CD4-positive, alpha-beta T cell treated with Interleukin-1 beta for 1 hour (primary cell): ENCODE measurements at regions not wholly inside any gene's neighbourhood (a gene's known extent, or its start where the extent isn't known, plus 50 kb on each side); places are given as distances from the start of the nearest gene placed in this dataset.

Experiments used
- DNase-seq, 2 donors: peaks; one replicate each; pipeline ENCODE4 v3.0.0-alpha.2; 2020 to 2022

DNA sequence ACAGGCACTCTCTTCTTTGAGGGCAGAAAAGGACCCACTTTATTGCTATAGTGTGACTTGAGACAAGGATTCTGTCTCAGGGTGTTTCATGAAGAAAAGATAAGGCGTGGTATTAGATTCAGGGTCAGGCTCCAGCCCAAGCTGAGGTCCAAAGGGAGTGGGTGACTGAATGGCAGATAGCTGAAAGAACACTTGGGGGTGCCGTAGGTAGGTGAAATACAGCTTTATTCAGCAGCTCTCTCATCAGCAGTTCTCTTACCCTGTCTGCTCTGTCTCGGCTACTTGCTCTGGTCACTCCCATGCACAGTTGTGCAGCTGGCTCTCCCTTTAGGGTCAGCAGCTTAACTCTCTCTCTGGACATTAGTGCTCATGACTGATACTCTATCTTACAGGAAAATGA lies 379.9 kb downstream of the LPIN1 start:
- DNase-seq: no peak

DNA sequence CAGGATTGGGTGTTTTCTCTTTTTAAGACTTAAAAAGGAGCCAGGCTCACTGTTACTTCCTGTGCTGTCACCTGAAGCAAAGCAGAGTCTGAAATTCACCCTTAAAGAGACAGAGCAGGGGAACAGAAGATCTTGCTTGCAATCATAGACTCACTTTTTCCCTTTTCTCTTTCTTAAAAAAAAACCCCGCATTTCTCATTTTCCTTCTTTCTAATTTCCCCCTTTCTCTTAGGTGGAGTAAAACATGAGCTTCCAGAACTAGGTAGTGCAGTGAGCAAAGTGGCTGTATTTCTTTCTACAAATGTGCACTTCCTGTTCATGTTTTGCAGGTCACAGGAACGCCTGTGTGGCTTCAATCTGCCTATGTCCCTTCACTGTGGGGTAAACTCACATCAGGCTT lies 381.2 kb downstream of the LPIN1 start:
- DNase-seq: peak in 1 of 2 donors; percentile 26

DNA sequence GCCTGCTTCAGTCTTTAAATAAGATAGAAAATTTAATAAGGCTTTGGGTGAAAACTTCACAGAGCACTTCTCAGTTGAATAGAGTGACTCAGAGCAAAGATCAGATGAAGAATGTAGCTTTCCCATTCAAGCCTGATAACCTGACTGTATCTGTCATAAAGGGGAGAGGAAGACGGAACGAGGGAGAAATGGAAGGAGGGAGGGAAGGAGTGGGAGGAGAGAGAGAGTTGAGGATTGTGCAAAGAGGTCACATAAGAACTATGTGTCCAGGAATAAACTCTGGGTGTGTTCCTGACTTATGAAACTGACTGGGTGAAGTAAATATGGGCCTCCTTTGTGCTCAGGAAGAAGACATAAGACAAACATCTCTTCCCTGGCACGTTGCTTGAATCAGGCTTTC lies 385.5 kb downstream of the LPIN1 start:
- no peak for DNase-seq

DNA sequence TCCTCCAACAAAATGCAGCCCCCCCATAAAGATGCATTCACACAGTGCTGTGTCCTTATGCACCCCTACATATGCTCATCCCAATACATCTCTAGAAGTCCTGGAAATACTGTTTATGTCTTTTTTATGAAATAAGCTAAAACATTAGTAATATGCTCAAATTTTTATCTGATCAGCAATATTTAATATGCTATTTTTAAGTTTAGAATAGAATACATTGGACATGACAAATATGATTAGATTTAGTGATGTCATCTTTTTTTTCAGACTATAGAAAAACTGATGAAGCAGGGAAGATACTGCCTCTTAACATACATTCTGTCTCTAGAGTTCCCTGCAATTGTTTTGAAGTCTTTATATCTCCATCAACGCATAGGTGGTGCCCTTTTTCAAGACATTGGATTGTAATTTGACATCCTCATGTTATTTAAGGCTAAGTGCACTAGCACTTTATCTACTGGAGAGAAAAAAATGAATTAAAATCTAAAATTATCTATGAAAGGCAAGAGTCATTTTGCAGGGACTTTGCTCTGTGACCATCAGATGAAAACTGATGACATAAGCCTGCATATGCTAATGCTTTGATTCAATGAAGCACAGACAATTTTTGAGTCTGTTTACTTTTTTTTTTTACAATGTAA lies 395.3 kb downstream of the LPIN1 start:
- DNase-seq: no peak

DNA sequence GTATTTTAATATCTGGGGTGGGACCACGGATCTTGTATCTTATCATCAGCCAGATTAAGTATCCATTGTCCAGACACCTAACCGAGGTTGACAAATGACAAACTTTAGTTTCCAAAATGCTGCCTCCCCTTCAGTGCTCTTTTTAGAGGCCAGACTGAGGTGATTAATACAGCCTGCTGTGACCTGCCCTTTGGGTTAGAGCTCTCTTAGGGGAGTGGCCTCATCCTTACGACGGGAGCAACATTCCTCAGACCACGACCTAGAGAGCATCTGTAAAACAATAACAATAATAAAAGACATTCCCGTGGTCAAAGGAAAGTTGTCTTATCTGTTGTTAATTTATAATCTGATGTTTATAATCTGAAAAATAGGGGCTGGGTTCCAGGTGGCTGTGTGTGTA lies 405.3 kb downstream of the LPIN1 start:
- DNase-seq: no peak

DNA sequence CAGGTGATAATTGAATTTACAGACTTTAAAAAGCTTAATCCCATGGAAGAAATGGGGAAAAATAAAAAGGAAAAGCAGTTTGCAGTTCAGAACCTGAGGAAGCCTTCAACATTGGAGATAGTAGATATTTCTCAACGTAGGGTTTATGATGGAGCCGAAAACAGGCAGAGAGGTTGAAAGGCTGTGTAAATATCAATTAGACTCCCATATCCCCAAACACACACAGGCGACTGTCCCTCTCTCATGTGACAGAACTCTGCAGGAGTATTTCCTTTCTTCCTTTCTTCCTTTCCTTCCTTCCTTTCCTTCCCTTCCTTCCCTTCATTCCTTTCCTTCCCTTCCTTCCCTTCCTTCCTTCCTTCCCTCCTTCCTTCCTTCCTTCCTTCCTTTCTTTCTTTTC lies 406.5 kb downstream of the LPIN1 start:
- DNase-seq: no peak

DNA sequence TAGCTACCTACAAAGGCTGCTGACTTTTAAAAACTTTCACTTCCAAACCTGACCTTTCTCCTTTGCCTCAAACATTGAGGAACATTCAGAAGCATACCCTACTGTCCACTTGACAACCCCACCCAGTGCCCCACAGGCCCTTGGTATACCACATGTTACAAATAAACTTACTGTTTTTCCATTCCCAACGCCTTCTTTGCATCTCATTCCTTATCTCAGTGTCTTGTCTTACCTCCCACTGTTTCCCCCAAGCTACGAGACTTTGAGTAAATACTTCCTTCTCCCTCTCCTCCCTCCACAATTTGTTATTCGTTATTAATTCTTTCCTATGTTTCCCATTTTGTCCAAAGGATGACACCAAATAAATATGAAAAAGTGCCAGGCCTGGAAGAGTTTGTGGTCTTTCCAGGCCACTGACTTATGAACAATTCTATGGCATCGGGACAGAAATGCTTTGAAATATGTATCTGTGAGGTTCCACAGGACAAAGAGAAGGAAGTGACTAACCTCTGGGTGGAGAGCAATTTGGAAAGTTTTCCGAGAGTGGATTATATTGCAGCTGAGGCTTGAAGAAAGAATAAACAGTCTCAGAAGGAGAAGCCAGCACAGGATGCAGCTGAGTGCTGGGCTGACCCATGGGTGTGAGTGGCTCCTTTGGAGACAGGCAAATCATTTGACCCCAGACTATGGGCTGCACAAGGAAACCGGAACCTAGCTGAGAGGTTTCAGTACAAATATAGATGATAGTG lies 409.0 kb downstream of the LPIN1 start:
- DNase-seq: no peak

DNA sequence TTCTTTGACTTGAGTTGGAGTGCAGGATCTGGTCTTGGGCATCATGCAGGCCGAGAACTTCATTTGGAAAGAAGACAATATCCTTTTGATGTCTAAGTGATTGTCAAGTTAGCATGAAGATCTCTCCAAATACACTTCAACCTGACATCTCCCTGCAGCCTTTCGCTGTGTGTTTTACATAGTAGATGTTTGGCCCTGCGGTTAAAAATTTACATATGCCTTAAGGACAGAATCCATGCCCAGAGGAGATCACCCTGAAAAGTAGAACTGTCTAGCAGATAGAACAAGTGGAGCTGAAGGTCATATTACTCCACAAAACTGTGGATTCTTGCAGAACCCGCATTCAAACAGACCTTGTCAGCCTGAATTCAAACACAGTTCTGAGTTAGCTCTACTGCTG lies 409.9 kb downstream of the LPIN1 start:
- DNase-seq: no peak

DNA sequence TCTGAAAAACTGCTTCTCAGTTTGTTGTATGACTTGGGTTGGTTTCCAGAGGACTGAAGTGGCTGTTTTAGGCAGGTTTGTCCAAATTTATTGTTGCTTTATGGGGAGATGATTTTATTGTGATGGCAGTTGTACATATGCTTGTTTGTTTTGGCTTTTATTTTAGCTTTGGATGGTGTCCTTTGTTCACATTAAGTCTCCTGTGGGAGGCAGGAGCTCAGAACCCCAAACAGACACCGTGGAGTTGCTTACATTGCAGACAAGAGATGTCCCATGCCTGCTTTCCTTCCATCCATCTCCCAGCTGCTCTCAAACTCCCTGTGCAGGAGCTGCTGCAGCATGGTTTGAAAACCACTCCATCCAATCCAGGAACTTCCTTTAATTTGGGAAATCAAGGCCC lies 414.7 kb downstream of the LPIN1 start:
- DNase-seq: no peak

DNA sequence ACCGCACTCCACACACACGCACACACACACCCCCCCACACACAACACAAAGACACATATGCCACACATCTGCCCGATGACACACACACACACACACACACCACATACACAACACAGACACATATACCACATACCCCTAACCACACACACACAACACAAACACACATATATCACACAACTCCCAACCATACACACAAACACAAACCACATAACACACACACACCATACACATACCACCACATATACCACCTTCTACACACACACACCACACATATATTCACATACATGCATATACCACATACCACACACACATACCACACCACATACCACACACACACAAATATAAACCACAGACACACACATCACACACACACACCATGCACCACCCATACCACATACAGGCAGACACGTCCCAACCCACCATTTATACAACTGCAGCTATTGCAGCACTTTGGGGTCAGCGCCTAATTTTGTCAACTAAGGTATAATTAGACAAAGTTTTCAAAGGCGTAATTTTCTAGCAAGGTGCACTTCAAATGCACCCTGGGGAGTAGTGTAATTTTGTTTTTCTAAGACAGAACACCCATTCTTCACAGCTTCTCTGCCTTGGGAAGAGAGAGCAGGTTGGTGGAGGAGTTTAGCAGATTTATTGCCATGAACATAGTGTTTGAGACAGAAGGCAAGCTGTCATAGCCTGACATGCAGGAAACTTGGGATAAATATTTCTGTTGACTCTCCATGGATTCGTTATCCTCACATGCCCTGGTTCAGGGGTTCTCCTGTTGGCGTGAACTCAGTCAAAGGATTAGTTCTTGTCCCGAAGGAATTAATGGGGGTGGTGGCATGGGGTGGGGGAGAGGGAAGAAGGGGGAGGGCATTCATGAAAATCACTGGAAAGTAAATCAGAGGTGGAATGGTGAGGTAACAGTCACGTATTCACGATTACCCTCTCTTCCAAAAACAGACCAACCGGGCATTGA lies 416.1 kb downstream of the LPIN1 start:
- no peak for DNase-seq

DNA sequence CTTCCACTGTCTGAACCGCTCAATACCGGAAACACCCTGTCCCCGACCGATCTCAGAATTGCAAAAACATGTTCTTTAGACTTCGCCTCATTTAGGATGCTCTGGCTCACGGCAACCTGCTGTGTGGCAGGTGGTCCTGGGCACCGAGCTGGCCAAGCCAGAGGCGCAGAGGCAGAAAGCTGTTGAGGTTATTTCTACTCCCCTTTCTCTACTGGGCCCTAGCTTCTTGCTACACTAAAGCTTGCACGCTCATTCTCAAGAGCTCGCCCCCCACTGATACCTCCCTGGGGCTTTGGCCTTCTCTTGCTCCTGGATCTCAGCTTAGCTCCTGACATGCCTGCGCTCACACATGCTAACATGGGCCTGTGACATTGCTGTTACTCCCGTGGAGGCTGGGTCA lies 417.4 kb downstream of the LPIN1 start:
- no peak for DNase-seq

DNA sequence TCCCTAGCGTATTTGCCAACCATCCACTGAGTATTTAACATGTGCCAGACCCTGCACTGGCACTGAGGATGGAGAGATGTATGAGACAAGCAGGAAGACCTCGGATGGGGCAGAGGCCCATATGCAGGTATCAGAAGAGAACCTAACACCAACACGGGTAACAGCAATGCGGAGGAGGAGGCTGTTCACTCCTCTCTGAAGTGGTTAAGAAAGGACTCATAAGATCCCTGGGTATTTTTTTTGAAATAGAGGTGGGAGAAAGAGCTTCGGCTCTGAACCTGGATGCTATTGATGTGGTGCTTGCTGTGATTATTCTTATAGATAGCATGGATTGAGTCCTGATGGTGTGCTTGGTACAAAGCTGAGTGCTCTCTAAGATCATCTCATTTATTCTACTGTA lies 418.3 kb downstream of the LPIN1 start:
- no peak for DNase-seq

DNA sequence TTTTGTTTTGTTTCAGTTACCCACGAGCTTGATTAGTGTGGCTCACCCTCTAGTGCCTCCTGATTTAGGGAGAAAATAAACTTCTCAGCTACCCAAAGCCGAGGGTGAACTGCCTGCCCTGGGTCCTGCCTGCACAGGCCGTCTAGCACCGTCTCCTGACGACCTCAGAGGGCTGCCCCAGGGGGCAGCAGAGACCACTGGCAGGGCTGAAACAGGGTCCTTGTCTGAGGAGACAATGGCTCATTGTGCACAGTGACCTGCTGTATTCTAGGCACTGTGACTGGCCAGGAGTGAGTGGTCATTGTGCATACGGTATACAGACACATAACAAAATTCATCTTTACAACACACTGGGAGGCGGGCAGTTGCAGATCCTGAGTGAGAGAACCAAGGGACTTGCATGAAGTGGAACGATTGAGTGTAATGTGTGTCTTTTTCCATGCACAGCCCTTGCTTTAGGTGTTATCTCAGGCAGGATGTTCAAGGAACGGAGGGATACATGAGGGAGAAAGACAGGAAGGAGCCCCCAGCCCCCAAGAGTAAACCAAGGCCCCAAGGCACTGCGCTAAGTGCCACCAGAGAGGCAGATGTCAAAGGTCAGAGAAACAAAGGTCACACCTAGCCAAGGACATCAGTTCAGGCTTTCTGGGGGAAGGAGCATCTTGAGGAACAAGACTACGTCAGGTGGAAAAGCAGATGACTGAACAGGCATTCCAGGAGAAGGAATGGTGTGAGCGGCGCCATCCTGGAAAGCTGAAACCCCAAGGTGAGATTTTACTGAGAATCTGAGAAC lies 421.3 kb downstream of the LPIN1 start:
- DNase-seq: peak in 1 of 2 donors; percentile 10

DNA sequence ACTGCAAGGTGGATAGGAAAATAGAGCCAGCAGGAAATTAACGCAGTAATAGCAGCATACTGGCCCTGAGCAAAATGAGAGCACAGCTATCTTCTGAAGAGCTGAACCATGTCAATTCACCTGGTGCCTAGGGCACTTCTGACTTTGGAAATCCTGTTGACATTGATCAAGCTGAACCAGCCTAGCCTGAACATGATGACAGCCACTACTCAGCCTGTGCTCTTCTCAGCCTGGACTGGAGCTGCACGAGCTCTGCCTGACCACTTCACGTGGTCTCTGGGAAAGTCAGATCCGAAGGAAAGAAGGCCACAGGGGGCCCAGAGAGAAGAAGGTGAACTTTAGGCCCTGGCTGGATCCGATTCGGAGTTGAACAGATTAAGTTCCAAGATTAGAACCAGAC lies 421.9 kb downstream of the LPIN1 start:
- no peak for DNase-seq

DNA sequence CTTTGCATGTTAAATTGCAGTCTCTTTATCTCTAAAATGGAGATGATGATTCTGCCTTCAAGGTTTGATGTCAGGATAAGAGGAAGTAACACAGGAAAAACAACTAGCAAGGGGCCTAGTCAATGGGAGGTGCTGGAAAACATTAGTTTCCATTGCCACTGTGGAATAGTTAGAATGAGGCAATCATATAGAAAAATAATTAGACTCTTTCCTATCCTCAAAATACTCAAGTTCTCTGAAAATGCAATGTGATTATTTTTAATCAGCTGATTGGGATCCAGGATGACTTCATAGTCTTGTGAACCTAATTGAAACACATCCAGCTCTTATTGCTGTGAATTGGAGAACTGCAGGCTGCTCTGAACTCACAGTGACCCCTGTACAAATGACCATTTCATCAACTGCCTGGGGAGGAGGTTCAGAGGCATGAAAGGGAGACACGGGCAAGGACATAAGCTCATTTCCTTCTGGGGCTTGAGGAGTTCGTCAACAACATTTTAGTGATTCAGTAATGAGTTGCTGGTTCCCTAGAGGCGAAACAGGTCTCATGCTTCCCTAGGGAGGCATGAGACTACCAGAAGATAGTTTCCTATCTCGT lies 422.5 kb downstream of the LPIN1 start:
- DNase-seq: peak in 1 of 2 donors; percentile 52

DNA sequence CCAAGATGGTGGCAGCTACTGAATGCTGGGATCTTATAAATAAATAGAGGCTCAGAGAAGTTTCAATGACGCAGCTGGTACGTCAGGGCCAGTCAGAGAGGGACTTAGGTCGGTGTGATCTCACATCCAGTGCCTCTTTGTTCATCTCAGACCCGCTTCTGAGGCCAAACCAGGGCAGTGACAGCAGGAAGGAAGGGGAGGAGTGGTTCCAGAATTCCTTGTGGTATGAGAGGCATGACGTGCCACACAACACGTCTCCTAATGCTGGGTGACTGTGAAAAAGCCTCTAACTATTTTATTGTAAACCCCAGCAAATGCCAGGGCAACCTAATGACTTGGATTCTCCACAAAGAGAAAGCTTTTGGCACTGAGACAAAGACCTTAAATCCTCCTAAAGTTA lies 423.3 kb downstream of the LPIN1 start:
- peak; percentile 55 to 70 for DNase-seq

DNA sequence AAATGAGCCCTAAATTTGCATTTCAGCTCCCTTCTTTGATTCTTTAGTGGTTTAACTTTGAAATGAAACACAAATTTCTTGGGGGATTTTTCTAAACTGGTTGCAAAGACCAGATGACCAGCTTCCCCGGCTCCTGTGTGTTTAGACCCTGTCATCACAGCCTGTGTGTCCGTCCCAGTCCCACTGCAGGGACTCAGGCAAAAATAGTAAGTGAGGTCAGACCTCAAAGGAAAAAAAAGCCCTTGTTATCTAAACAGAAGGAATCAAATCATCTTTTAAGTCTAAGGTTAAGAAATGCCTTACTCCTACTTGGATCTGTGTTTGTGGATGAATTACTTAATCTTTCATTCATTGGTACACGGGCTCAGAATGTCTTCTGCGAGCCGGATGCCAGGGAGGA lies 423.7 kb downstream of the LPIN1 start:
- no peak for DNase-seq

DNA sequence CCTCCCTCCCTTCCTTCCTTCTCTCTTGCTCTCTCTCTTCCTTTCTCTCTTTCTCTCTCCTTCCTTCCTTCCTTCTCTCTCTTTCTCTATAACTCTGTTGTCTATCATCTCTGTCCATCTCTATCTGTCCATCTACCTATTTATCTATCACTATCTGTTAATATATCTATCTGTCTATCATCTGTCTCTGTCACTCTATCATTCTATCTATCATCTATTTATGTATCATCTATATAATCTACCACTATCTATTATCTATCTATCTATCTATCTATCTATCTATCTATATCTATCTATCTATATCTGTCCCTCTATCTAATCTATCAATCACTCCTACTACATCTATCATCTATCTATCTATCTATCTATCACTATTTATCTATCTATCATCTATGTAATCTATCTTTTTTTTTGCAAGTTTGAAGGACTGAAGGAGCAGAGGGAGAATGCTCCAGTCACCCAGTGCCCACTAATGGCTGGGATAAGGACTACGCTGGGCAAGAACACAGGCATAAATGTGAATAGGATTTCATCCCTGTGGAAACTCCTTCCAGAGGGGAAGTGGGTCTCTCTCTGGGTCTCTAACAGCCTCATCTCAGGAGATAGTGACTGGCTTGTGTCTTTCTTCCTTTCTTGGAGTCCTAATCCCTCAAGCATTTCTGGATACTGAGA lies 427.0 kb downstream of the LPIN1 start:
- DNase-seq: no peak

DNA sequence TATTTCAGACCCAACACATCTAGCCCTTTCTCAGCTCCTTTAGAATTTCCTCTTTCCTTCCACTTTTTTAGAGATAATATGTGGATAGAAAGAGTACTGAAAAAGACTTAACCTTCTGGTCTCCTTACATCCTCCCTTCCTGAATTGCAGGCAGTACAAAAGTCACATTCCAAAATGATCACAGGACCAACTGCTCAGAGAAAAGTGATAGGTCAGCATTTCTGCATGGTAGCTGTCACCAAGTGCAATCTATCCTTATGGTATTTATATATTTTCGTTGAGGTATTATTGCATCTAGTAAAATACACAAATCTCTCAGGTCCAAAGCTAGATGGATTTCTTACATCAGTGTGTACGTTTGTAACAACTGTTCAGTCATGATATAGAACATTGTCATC lies 427.5 kb downstream of the LPIN1 start:
- no peak for DNase-seq

DNA sequence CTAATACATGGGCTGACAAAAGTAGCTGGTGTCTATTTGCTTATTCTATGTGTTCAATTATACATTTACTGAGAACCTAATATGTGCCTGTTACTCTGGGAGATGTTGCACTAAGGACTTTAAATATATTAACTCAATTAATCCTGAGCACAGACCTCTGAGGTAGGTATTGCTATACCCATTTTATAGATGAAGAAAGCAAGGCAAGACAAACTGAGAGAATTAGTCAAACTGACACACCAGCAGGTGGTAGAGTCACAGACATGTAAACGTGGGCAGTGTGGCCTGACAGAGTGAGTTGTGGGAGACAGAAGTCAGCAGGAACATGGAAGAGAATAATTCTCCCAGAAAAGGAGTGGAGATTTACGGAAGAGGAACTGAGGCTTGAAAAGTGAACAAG lies 428.9 kb downstream of the LPIN1 start:
- DNase-seq: no peak

DNA sequence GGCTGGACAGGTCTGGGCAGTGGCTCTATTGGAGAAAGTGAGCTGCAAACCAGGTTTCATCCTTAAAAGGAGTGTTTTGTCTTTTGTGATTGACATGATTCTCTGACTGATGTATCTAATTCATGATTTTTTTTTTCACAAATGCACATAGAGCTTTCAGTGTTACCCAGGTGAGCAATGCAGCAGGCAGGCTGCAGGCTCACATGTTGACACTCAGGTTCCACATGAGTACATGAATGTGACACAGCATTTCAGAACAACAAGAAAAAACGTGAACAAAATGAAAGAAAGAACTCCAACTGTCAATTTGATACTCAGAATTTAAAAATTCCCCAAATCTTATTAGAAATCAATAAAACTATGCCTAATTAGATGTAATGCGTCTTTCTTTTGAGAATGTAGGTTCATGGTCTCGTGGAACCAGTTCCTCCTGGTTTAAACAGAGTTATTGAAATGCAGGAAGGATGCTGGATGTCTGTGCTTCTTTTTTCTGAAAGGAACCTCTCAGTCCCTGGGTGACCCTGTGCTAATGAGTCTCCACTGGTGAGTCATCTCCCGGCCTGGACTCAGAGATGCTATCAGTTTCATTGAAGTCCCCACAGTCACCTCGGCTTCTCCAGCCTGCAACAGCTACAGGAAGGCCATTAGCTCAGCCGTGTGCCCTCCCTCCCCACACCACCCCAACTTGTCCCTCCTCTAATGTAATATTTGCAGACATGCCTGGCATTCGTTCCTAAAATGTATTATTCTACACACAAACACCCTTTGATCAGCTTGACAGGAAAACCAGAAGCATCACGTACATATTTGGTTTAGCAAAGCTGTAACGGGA lies 430.4 kb downstream of the LPIN1 start:
- DNase-seq: peak in 1 of 2 donors; percentile 55
